ENCODE measurements at regions not wholly inside any gene's neighbourhood (a gene's known extent, or its start where the extent isn't known, plus 50 kb on each side); places are given as distances from the start of the nearest gene placed in this dataset.

DNA sequence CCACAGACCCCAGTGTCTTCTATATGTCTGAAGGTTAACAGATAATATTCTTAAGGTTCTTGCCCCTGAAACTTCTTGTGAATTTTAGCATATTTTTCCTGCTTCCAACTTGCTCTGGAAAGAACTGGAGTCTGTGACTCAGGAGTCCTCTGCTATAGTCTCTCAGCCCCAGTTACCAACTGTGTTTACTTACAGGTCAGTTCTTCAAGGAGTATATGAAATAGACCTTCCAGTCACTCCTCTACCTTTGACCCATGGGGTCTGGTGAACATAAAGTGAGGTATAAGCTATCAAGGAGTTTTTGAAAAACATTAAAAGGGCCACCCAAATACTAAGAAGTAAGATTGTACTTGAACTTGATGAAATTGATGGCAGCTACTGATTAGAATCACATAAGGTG, 139.2 kb upstream of the ROPN1 start:
- no peaks in the 10 kb centered on the region for H3K79me2 ChIP-seq (ENCODE audit: control insufficient read depth, insufficient read depth, low read length)
- H3K9ac ChIP-seq (replicated peaks; ENCODE audit: extremely low read depth, insufficient read depth, low read length): no peak overlapping the region
- POLR2A ChIA-PET: no interaction called here

DNA sequence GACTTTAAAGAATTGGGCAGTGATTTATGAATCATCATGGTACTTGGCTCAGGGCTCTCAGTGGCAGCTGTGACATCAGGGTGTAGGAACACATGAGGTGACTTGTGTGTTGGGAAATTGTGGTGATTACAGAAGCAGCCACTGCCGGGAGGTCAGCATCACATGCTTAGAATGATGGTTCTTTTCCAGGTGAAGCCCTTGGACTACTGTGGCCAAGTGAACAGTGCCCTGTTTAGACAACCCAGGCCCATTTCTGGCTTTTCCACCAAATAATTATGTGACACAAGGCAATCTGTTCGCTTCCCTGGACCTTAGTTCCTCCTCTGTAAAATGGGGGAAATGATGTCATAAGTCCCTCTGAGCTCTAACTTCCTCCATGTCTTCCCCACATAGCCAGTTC, 139.7 kb upstream of the ROPN1 start:
- TF ChIP-seq EZH2 (IDR thresholded peaks at IDR 0.05; ENCODE audit: borderline replicate concordance, low read depth, low read length, severe bottlenecking) (no peak), POLR2A (IDR thresholded peaks at IDR 0.05; ENCODE audit: low read depth, low read length) (no peak), POLR2AphosphoS5 (IDR thresholded peaks at IDR 0.05; ENCODE audit: insufficient read depth, low read depth, low read length) (no peak), JUN (IDR thresholded peaks at IDR 0.05; ENCODE audit: borderline replicate concordance, insufficient read depth, insufficient read length, low read depth) (no peak), FOS (IDR thresholded peaks at IDR 0.05; ENCODE audit: borderline replicate concordance, insufficient read depth, low read length) (no peak), MYC (IDR thresholded peaks at IDR 0.05; ENCODE audit: low read depth, low read length) (no peak)
- TF ChIP-seq, protein P1, sequence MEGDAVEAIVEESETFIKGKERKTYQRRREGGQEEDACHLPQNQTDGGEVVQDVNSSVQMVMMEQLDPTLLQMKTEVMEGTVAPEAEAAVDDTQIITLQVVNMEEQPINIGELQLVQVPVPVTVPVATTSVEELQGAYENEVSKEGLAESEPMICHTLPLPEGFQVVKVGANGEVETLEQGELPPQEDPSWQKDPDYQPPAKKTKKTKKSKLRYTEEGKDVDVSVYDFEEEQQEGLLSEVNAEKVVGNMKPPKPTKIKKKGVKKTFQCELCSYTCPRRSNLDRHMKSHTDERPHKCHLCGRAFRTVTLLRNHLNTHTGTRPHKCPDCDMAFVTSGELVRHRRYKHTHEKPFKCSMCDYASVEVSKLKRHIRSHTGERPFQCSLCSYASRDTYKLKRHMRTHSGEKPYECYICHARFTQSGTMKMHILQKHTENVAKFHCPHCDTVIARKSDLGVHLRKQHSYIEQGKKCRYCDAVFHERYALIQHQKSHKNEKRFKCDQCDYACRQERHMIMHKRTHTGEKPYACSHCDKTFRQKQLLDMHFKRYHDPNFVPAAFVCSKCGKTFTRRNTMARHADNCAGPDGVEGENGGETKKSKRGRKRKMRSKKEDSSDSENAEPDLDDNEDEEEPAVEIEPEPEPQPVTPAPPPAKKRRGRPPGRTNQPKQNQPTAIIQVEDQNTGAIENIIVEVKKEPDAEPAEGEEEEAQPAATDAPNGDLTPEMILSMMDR (IDR thresholded peaks at IDR 0.05; ENCODE audit: extremely low read depth in 1 of 2, insufficient read depth in 1 of 2, low read depth in 1 of 2, low read length in 2 of 2): no peak
- TF ChIP-seq, protein P2, sequence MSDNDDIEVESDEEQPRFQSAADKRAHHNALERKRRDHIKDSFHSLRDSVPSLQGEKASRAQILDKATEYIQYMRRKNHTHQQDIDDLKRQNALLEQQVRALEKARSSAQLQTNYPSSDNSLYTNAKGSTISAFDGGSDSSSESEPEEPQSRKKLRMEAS (IDR thresholded peaks at IDR 0.05; ENCODE audit: insufficient read depth, insufficient read length): no peak
- CTCF ChIA-PET: interaction anchor here (0.9 to 1.7 kb wide), 4 partner anchors 9 to 19 kb away, joined by 3 to 4 read pairs (median 3); no protein-coding TSS in a partner anchor
- BruUV-seq (replicated peaks): no TSS peak
- Histone ChIP-seq H3K4me2 (ENCODE audit: insufficient read depth, low read length) (no peak overlapping the region), H3K79me2 (ENCODE audit: control insufficient read depth, insufficient read depth, low read length) (no peaks in the 10 kb centered on the region), H3K9me1 (replicated peaks; ENCODE audit: control insufficient read depth, extremely low read depth, insufficient read depth, low read length) (no peaks in the 10 kb centered on the region), H3K27me3 (ENCODE audit: control insufficient read depth in 2 of 2, insufficient read depth in 2 of 2, low read length in 2 of 2) (no peaks in the 10 kb centered on the region), H3K27ac (ENCODE audit: insufficient read depth, low read depth, low read length) (no peak overlapping the region), H3K36me3 (ENCODE audit: control insufficient read depth in 2 of 2, extremely low read depth in 1 of 2, insufficient read depth in 2 of 2, low read length in 2 of 2) (no peaks in the 10 kb centered on the region), H3K9ac (replicated peaks; ENCODE audit: extremely low read depth, insufficient read depth, low read length) (no peak overlapping the region), H3K4me3 (replicated peaks in 1 of 3; ENCODE audit: insufficient read depth in 1 of 3, low read depth in 1 of 3, low read length in 3 of 3) (no peak overlapping the region), H3K9me3 (replicated peaks; ENCODE audit: control insufficient read depth, insufficient read depth, low read length) (no peaks in the 10 kb centered on the region), H4K20me1 (replicated peaks; ENCODE audit: control insufficient read depth, extremely low read depth, insufficient read depth, low read length) (no peaks in the 10 kb centered on the region), H2AFZ (ENCODE audit: low read depth, low read length) (peak overlapping the region; percentile 22), H3K4me1 (ENCODE audit: control insufficient read depth, extremely low read depth, insufficient read depth, low read length) (peaks cover 4% of the 10 kb centered on the region)
- intact Hi-C loops (cut with micrococcal nuclease): no loop called here
- POLR2A ChIA-PET: no interaction called here
- DNase-seq (ENCODE audit: low read depth, low spot score): peak; percentile 19
- dilution Hi-C loops (cut with MboI; ENCODE audit: extremely low pct_ligation_motif_present, low sequenced_read_pairs): no loop called here
- FAIRE-seq: no peak

More for the DNA sequence above, 139.2 kb upstream of the ROPN1 start:
- Histone ChIP-seq H4K20me1 (replicated peaks; ENCODE audit: control insufficient read depth, extremely low read depth, insufficient read depth, low read length) (no peaks in the 10 kb centered on the region), H3K9me1 (replicated peaks; ENCODE audit: control insufficient read depth, extremely low read depth, insufficient read depth, low read length) (no peaks in the 10 kb centered on the region), H3K4me2 (ENCODE audit: insufficient read depth, low read length) (no peak overlapping the region), H3K27me3 (ENCODE audit: control insufficient read depth in 2 of 2, insufficient read depth in 2 of 2, low read length in 2 of 2) (no peaks in the 10 kb centered on the region), H3K9me3 (replicated peaks; ENCODE audit: control insufficient read depth, insufficient read depth, low read length) (no peaks in the 10 kb centered on the region), H2AFZ (ENCODE audit: low read depth, low read length) (no peak overlapping the region), H3K36me3 (ENCODE audit: control insufficient read depth in 2 of 2, extremely low read depth in 1 of 2, insufficient read depth in 2 of 2, low read length in 2 of 2) (no peaks in the 10 kb centered on the region), H3K27ac (ENCODE audit: insufficient read depth, low read depth, low read length) (no peak overlapping the region), H3K4me3 (replicated peaks in 1 of 3; ENCODE audit: insufficient read depth in 1 of 3, low read depth in 1 of 3, low read length in 3 of 3) (no peak overlapping the region), H3K4me1 (ENCODE audit: control insufficient read depth, extremely low read depth, insufficient read depth, low read length) (peaks cover 4% of the 10 kb centered on the region)
- TF ChIP-seq POLR2AphosphoS5 (IDR thresholded peaks at IDR 0.05; ENCODE audit: insufficient read depth, low read depth, low read length) (no peak), GATA2 (IDR thresholded peaks at IDR 0.05; ENCODE audit: insufficient read depth, insufficient read length, low read depth, low read length) (peak; percentile 40)
- dilution Hi-C loops (cut with MboI; ENCODE audit: extremely low pct_ligation_motif_present, low sequenced_read_pairs) (no loop called here), intact Hi-C loops (cut with micrococcal nuclease) (no loop called here)
- CTCF ChIA-PET: interaction anchor here (1.7 kb wide), 1 partner anchor 10 kb away, joined by 4 read pairs; no protein-coding TSS in a partner anchor
- FAIRE-seq: no peak
- DNase-seq (ENCODE audit: low read depth, low spot score): no peak
- BruUV-seq (replicated peaks): no TSS peak
